T-helper 1 cell treated with Interleukin-12 subunit alpha and Interleukin-12 subunit beta and Interleukin-4 antibody, amounts not matched to agents 30 μg/mL and 1 μg/mL, for 36 hours (primary cell): ENCODE measurements at regions not wholly inside any gene's neighbourhood (a gene's known extent, or its start where the extent isn't known, plus 50 kb on each side); places are given as distances from the start of the nearest gene placed in this dataset.

Experiments
- H3K27ac Mint-ChIP-seq: one replicate; pipeline ENCODE4 v1.8.0; 2021; ENCODE audit warnings: mild to moderate bottlenecking, mixed read lengths
- H3K27me3 Mint-ChIP-seq: one replicate; pipeline ENCODE4 v1.8.0; 2021; ENCODE audit warnings: low read depth, mixed read lengths
- H3K36me3 Mint-ChIP-seq: one replicate; pipeline ENCODE4 v1.8.0; 2021; ENCODE audit warnings: low read depth, mixed read lengths
- H3K4me1 Mint-ChIP-seq: one replicate; pipeline ENCODE4 v1.8.0; 2021; ENCODE audit warnings: low read depth, mixed read lengths
- H3K4me3 Mint-ChIP-seq: one replicate; pipeline ENCODE4 v1.8.0; 2021; ENCODE audit warnings: mild to moderate bottlenecking, moderate library complexity, mixed read lengths
- H3K9me3 Mint-ChIP-seq: one replicate; pipeline ENCODE4 v1.8.0; 2021; ENCODE audit warnings: mixed read lengths

DNA sequence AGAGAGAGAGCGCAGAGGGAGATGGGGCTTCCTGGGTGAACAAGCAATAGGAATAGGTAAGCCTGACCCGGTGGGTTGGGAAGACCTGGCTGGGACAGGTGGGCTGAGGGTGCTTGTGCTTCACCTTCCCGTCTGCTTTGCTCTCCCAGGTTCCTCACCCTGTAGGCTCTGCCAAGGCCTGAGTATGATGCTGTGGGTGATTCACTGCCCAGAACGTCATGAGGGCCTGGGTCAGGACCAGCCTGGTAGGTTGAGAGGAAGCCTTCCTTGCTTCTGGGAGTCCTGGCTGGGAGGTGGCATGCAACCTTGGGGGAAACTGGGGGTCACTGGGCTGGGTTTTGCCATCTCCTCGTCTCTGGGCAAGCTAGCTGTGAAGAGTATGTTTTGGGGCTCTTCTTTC is 220.2 kb upstream of the APCDD1 start:
- Mint-ChIP-seq H3K27me3 (no peaks in the 10 kb centered on the region), H3K27ac (no peak overlapping the region), H3K9me3 (peaks cover 12% of the 10 kb centered on the region)

GRCh38 chr18:10234912-10235660 is 219.3 kb upstream of the APCDD1 start:
- H3K36me3 Mint-ChIP-seq: no peaks in the 10 kb centered on the region
- no peaks in the 10 kb centered on the region for H3K27me3 Mint-ChIP-seq
- no peak overlapping the region for H3K4me3 Mint-ChIP-seq
- H3K9me3 Mint-ChIP-seq: peaks cover 12% of the 10 kb centered on the region
- H3K4me1 Mint-ChIP-seq: no peaks in the 10 kb centered on the region
- no peak overlapping the region for H3K27ac Mint-ChIP-seq

More for the DNA sequence above, 220.2 kb upstream of the APCDD1 start:
- H3K36me3 Mint-ChIP-seq: no peaks in the 10 kb centered on the region
- no peak overlapping the region for H3K4me3 Mint-ChIP-seq
- no peaks in the 10 kb centered on the region for H3K4me1 Mint-ChIP-seq

DNA sequence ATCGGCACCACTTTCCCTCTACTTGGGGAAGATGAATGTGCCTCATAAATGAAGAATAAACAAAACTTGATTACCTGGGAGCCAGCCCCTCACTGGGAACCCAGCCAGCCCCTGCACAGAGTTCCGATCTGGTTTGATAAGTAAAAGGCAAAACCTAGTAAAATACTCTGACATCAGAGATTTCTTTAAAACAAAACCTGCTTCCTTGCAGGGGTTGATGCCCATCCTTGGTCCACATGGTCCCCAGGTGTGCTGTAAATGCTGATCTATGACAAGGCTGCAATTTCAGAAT is 218.8 kb upstream of the APCDD1 start:
- Mint-ChIP-seq H3K4me3 (no peak overlapping the region), H3K9me3 (peaks cover 12% of the 10 kb centered on the region), H3K36me3 (no peaks in the 10 kb centered on the region), H3K4me1 (no peaks in the 10 kb centered on the region), H3K27me3 (no peaks in the 10 kb centered on the region), H3K27ac (no peak overlapping the region)

- no peaks in the 10 kb centered on the region for H3K36me3 Mint-ChIP-seq
- no peaks in the 10 kb centered on the region for H3K4me1 Mint-ChIP-seq
- H3K4me3 Mint-ChIP-seq: no peak overlapping the region
- peaks cover 3% of the 10 kb centered on the region for H3K9me3 Mint-ChIP-seq
- no peak overlapping the region for H3K27ac Mint-ChIP-seq
- H3K27me3 Mint-ChIP-seq: no peaks in the 10 kb centered on the region
These were observed 215.3 kb upstream of the APCDD1 start for GRCh38 chr18:10239103-10239502.

DNA sequence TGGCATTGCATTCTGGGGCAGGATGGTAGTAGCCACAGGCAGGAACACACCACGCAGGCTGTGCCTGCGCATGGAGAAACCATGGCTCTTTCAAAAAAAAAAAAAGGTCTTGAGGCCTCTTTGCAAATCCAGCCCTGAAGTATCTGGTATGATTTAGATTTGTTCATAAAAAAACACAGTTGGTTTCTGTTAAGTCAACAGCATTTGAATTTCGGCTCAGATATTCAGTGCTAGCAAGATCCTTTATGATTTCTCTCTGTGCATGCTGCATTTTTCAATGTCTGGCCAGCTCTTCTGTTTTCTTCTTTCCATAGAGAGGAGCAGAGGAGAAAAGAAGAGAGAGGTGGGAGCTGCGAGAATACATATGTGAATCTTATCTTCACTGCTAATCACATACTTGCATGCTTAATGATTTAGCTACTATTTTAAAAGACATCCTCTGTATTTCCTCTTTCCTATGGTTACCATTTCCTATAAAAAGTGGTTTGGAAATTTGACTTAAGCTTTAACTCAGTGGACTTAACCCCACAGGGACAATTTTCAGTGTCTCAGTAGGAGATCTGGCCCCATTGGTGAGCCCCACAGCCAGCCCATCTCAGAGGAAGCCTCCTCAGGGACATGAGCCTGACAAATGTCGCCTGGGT is 214.3 kb upstream of the APCDD1 start:
- Mint-ChIP-seq H3K4me3 (no peak overlapping the region), H3K9me3 (peaks cover 3% of the 10 kb centered on the region), H3K27me3 (no peaks in the 10 kb centered on the region), H3K4me1 (no peaks in the 10 kb centered on the region), H3K27ac (no peak overlapping the region), H3K36me3 (no peaks in the 10 kb centered on the region)

- no peaks in the 10 kb centered on the region for H3K9me3 Mint-ChIP-seq
- no peaks in the 10 kb centered on the region for H3K36me3 Mint-ChIP-seq
- H3K27ac Mint-ChIP-seq: no peak overlapping the region
- H3K4me1 Mint-ChIP-seq: no peaks in the 10 kb centered on the region
- no peak overlapping the region for H3K4me3 Mint-ChIP-seq
- H3K27me3 Mint-ChIP-seq: no peaks in the 10 kb centered on the region
These were observed 213.5 kb upstream of the APCDD1 start for GRCh38 chr18:10240973-10241372.

DNA sequence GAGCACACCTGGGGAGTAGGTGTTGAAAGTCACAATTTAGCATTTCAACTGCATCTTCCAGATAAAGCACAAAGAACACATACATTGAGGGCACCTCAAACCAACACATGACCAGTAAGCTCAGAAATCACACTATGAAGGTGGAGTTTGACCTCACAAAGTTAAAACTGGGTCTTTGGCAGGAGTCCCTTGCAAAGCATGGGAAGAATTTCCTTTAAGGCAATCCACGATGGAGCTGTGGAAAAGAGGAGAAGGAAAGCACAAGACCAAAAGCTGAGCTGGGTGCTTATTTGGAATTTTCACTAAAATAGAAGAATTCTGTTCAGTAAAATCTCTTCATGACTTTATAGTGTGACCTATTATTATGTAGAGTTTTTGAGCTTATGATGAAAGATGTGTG is 212.9 kb upstream of the APCDD1 start:
- Mint-ChIP-seq H3K27me3 (no peaks in the 10 kb centered on the region), H3K36me3 (no peaks in the 10 kb centered on the region), H3K9me3 (no peaks in the 10 kb centered on the region), H3K4me1 (no peaks in the 10 kb centered on the region), H3K27ac (no peak overlapping the region), H3K4me3 (no peak overlapping the region)

- no peak overlapping the region for H3K4me3 Mint-ChIP-seq
- H3K27me3 Mint-ChIP-seq: no peaks in the 10 kb centered on the region
- no peaks in the 10 kb centered on the region for H3K4me1 Mint-ChIP-seq
These were observed 211.3 kb upstream of the APCDD1 start for GRCh38 chr18:10242936-10243680.

GRCh38 chr18:10244341-10244740 is 210.1 kb upstream of the APCDD1 start:
- H3K27me3 Mint-ChIP-seq: no peaks in the 10 kb centered on the region
- H3K4me3 Mint-ChIP-seq: no peak overlapping the region
- H3K4me1 Mint-ChIP-seq: no peaks in the 10 kb centered on the region
- H3K36me3 Mint-ChIP-seq: no peaks in the 10 kb centered on the region
- no peaks in the 10 kb centered on the region for H3K9me3 Mint-ChIP-seq
- no peak overlapping the region for H3K27ac Mint-ChIP-seq

More at GRCh38 chr18:10242936-10243680, 211.3 kb upstream of the APCDD1 start:
- Mint-ChIP-seq H3K36me3 (no peaks in the 10 kb centered on the region), H3K27ac (no peak overlapping the region), H3K9me3 (no peaks in the 10 kb centered on the region)

GRCh38 chr18:10245031-10245845 is 209.2 kb upstream of the APCDD1 start:
- Mint-ChIP-seq H3K27ac (no peak overlapping the region), H3K9me3 (no peaks in the 10 kb centered on the region), H3K4me3 (no peak overlapping the region), H3K27me3 (no peaks in the 10 kb centered on the region), H3K4me1 (no peaks in the 10 kb centered on the region), H3K36me3 (no peaks in the 10 kb centered on the region)

DNA sequence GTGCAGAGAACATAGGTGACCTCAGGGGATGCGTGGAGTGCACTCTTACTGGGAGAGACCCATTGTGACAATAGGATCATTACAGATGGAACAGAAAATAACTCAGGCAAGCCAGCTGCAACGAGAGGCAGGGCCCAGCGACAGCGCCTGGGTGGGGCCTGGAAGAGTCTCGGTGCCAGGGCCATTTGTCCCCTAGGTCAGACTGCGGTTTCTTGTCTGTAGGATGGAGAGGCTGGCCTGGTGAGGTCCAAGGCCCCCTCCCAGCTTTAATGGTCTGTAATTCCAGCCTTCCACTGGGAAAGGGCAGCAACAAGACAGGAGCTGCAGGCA is 208.6 kb upstream of the APCDD1 start:
- Mint-ChIP-seq H3K4me1 (no peaks in the 10 kb centered on the region), H3K27ac (no peak overlapping the region), H3K36me3 (no peaks in the 10 kb centered on the region), H3K9me3 (no peaks in the 10 kb centered on the region), H3K4me3 (no peak overlapping the region), H3K27me3 (no peaks in the 10 kb centered on the region)

DNA sequence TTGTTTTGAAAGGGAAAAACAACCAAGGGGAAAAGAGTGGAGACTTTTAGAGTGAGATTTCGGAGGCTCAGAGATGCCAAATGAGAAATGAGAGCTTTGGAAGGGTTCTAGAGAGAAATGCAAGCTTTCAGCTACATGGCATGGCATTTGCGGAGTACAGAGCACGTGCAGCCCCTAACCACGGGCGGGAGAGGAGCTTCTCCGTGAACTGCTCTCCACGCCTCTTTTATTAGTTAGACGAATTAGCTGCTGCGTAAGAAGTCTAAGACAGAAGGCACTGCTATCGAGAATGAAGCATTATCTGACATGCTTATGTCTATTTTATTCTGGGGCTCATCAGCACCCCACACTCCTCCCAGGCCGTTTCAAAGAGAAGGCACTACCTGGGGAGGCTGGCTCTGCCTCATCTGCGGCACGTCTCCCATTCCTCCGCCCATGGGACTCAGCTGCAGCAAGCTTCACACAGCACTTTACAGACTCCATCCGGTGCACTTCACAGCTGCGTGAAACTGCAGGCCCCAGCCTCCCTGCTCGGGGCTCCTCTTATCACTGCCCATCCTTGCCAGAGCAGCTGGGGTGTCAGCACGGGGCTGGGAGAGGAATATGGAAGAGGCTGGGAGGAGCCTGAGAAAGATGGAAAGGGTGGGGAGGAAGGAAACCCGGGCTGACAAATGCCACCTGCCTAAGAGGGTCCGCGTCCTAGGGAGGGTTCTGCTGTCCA is 207.3 kb upstream of the APCDD1 start:
- H3K27me3 Mint-ChIP-seq: no peaks in the 10 kb centered on the region
- H3K9me3 Mint-ChIP-seq: no peaks in the 10 kb centered on the region
- no peaks in the 10 kb centered on the region for H3K36me3 Mint-ChIP-seq
- no peak overlapping the region for H3K27ac Mint-ChIP-seq
- no peaks in the 10 kb centered on the region for H3K4me1 Mint-ChIP-seq
- no peak overlapping the region for H3K4me3 Mint-ChIP-seq

DNA sequence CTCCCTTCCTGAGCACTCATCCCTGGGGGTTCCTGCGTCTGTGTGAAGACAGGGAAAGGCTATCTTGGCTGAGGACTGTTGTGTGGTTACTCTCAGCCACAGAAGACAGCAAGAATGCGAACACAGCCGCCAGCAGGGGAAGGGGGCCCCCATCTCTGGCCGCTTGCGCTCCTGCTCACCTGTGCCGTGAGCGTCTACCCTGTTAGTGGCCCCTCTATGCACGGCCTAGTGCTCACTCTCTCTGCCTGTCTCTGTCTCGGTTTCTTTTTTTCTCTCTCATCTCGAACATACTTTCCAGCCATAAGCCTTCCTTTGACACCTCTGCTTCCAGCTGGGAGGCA is 206.7 kb upstream of the APCDD1 start:
- Mint-ChIP-seq H3K4me1 (no peaks in the 10 kb centered on the region), H3K36me3 (no peaks in the 10 kb centered on the region), H3K4me3 (no peak overlapping the region), H3K27ac (no peak overlapping the region), H3K27me3 (no peaks in the 10 kb centered on the region), H3K9me3 (no peaks in the 10 kb centered on the region)

- Mint-ChIP-seq H3K27ac (no peak overlapping the region), H3K9me3 (no peaks in the 10 kb centered on the region), H3K4me1 (no peaks in the 10 kb centered on the region), H3K4me3 (no peak overlapping the region), H3K27me3 (no peaks in the 10 kb centered on the region), H3K36me3 (no peaks in the 10 kb centered on the region)
These were observed 205.7 kb upstream of the APCDD1 start for GRCh38 chr18:10248738-10249137.
